ENCODE measurements at regions not wholly inside any gene's neighbourhood (a gene's known extent, or its start where the extent isn't known, plus 50 kb on each side); places are given as distances from the start of the nearest gene placed in this dataset.

DNA sequence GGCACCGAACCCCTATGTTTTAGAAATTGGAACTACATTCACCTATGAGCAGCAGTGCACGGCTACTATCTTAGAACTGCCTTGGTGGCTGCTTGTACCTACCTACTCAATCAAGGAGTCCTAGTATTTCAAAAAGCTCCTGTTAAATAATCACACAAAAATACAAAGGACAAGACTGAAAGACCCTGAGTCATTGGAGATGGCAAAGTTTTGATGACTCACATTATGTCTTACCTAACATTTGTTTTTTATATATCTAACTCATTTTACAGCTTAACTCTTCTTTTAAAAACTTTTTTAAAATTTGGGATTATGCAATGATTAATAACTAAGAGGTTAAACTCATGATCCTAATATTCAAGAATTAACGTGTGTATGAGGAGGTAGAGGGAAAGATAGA, 1206.0 kb upstream of the TMPRSS15 start:
- no peak for DNase-seq (ENCODE audit: low read depth, low spot score)

GRCh38 chr21:19621837-19622496, 1218.4 kb upstream of the TMPRSS15 start:
- no peak for DNase-seq (ENCODE audit: low read depth, low spot score)

DNA sequence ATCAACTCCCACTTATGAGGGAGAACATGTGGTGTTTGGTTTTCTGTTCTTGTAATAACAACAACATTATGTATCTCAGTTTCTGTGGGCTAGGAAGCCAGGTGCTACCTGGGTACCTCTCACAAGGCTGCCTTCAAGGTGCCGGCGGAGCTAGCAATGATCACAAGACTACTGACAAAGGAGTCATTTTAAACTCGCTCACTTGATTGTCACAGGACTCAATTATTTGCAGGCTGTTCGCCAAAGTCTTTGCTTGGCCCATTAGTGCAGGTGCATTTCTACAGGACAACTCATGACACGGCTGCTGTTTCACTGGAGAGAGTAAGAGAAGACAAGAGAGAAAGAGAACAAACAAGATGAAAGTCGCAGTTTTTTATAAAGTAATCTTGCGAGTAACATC, 1237.4 kb upstream of the TMPRSS15 start:
- no peak for DNase-seq (ENCODE audit: low read depth, low spot score)

DNA sequence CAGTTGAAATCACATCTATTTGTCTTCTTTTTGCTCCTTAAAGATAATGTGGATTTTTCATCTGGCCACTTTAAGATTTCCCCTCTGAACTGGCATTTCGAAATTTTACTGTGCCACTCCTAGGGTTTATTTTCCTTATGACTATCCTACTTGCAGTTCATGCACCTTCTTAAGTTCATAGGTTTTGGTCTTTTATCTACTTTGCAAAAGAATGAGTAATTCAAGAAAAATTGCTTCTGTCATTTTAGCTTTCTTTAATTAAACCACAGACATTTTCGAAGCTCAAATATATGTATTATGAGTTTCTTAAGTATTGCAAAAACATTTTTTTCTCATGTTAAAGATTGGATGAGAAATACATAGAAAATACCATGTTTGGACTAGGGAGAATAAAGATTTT, 1244.8 kb upstream of the TMPRSS15 start:
- no peak for DNase-seq (ENCODE audit: low read depth, low spot score)

DNA sequence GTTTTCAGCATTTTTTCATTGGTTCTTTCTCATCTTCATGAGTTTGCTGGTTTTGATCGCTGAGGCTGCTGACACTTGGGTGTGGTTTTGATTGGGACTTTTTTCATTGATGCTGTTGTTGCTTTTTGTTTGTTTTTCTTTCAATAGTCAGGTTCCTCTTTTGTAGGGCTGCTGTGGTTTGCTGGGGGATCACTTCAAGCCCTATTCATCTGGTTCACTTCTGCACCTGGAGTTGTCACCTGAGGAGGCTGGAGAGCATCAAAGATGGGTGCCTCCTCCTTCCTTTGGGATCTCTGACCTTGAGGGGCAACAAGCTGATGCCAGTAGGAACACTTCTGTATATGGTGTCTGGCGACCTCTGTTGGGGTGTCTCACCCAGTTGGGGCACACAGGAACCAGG, 1279.9 kb upstream of the TMPRSS15 start:
- DNase-seq (ENCODE audit: low read depth, low spot score) = no peak

DNA sequence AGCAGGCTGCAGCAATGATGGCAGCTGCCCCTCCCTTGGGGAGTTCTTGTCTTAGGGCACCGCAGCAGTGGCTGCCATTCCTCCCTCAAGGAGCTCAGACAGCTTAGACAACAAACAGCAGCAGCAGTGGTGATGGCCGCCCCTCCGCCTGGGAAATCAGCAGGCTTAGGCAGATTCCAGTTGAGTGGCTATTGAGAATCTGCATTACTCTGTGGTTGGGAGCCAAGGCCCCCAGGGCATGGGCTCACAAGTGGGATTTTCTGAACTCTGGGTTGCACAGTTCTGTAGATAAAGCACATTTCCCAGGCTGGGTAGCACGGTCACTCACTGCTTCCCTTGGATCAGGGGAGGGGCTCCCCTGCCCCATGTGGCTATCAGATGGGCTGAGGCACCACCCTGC, 1280.7 kb upstream of the TMPRSS15 start:
- no peak for DNase-seq (ENCODE audit: low read depth, low spot score)

DNA sequence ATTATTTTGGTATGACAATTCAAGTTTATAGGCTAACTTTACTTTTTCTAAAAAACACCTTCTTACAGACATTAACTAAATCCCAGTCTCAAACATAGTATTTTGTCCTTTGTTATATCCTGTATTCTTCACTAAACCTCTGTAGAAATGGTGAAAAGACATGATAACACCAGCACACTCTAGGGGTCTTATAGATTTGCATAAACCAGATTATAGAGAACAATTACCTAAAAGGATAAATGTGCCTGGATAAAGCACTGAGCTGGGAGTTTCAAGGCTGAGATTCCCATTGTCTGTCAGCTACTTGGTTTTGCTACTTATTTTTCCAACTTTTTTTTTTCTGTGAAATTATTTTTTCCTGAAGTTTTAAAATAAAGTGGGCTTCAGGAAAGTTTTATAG, 1288.6 kb upstream of the TMPRSS15 start:
- DNase-seq (ENCODE audit: low read depth, low spot score) = no peak

DNA sequence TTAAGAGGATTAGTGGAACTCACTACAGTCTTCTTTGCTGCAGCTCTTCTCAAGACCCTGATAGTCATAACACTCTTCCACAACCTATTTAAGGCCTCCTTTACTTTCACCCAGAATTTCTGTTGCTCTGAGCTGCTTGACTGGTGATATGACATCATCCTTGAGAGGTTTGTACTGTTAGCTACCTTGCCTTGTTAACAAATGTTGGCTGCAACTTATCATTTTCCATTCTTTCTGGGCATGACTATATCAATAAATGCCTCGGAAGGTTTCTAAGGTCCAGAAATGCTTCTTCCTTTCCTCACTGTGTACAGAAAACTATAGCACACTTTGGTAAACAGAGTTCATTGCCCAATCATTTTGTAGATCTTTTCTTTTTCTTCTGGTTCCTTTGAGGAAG, 1292.2 kb upstream of the TMPRSS15 start:
- DNase-seq (ENCODE audit: low read depth, low spot score) = no peak

- no peak for DNase-seq (ENCODE audit: low read depth, low spot score)
Observed at GRCh38 chr21:19700476-19700875, 1296.9 kb upstream of the TMPRSS15 start.

- no peak for DNase-seq (ENCODE audit: low read depth, low spot score)
Observed at GRCh38 chr21:19702726-19703125, 1295.5 kb upstream of the NCAM2 start.

- no peak for DNase-seq (ENCODE audit: low read depth, low spot score)
Observed at GRCh38 chr21:19704832-19705231, 1293.4 kb upstream of the NCAM2 start.

GRCh38 chr21:19712441-19712840, 1285.8 kb upstream of the NCAM2 start:
- DNase-seq (ENCODE audit: low read depth, low spot score) = no peak

- no peak for DNase-seq (ENCODE audit: low read depth, low spot score)
Observed at GRCh38 chr21:19713313-19713712, 1284.9 kb upstream of the NCAM2 start.

DNA sequence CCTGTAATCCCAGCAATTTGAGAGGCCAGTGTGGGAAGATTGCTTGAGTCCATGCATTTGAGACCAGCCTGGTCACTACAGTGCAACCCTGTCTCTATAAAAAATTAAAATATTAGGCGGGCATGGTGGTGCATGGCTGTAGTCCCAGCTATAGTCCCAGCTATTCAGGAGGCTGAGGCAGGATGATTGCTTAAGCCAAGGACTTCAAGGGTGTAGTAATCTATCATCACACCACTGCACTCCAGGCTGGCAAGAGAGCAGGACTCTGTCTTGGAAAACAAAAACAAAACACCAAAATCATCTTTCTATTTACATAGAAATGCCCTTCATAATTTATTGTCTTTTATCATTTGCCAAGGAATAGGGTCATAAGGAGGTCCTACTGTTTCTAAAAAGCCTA, 1274.1 kb upstream of the NCAM2 start:
- no peak for DNase-seq (ENCODE audit: low read depth, low spot score)

GRCh38 chr21:19731251-19731650, 1267.0 kb upstream of the NCAM2 start:
- no peak for DNase-seq (ENCODE audit: low read depth, low spot score)

GRCh38 chr21:19759836-19760235, 1238.4 kb upstream of the NCAM2 start:
- no peak for DNase-seq (ENCODE audit: low read depth, low spot score)

GRCh38 chr21:19767546-19767945, 1230.7 kb upstream of the NCAM2 start:
- DNase-seq (ENCODE audit: low read depth, low spot score) = no peak

GRCh38 chr21:19771881-19772280, 1226.3 kb upstream of the NCAM2 start:
- no peak for DNase-seq (ENCODE audit: low read depth, low spot score)

- no peak for DNase-seq (ENCODE audit: low read depth, low spot score)
Observed at GRCh38 chr21:19776076-19776475, 1222.1 kb upstream of the NCAM2 start.

DNA sequence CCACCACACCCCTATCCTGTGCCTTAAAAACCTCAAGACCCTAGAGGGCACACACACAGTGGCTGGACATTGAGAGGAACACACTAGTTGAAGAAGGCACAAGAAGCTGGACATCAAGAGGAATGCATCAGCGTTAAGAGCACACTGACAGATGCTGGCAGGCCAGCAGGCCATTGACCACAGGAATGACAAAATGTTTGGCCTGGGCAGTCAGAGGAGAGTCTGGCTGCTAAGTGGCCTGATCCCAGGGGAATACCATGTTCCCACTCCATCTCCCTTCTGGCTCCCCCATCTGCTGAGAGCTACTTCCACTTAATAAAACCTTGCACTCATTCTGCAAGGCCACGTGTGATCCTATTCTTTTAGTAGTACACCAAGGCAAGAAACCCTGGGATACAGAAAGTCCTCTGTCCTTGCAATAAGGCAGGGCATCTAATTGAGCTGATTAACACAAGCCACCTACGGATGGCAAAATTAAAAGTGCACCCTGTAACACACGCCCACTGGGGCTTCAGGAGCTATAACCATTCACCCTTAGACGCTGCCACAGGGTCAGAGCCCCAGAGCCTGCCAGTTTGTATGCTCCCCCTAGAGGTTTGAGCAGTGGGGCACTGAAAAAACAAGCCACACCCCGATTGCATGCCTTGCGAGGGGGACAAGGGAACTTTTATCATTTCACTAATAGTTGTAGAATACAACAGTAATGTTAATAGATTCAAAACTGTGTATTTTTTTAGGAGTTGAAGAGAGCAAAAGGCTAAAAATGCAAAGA, 1216.1 kb upstream of the NCAM2 start:
- DNase-seq (ENCODE audit: low read depth, low spot score) = no peak

- DNase-seq (ENCODE audit: low read depth, low spot score) = no peak
Observed at GRCh38 chr21:19785941-19786340, 1212.3 kb upstream of the NCAM2 start.

DNA sequence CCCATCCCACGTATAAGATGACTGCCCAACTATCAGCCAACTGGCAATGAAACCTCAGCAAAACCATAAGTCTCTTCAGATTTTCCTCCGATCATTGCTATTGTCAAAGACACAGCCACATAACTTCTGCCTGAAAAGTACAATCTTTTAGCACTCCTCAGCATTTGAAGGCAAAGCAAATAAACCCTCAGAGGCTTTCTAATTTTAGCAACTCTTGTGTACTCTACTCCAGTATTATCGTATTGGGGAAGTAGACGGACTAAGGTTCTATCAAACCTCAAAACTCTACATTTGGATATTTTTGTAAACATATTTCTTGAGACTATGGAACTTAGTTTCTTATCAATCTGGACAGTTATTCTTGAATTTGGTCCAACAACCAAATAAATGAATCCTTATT, 1206.2 kb upstream of the NCAM2 start:
- no peak for DNase-seq (ENCODE audit: low read depth, low spot score)

DNA sequence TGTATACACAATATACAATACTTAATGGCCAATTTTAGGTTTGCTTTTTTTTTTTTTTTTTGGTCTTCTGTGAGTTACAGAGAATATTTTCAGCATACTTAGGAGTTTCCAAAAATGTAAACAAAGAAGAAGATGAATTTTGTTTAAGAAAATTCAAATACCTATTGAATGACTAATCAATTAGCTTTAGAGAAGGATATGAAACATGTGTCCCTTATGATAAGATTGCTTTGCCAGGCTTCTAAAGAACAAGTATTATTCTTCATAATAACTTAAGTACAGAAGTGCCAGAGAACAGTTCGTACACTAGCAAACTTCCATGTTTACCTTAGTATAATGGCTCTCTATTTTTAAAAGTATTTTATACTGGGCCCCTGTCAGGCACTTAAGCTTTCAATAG, 1191.0 kb upstream of the NCAM2 start:
- DNase-seq (ENCODE audit: low read depth, low spot score) = no peak

DNA sequence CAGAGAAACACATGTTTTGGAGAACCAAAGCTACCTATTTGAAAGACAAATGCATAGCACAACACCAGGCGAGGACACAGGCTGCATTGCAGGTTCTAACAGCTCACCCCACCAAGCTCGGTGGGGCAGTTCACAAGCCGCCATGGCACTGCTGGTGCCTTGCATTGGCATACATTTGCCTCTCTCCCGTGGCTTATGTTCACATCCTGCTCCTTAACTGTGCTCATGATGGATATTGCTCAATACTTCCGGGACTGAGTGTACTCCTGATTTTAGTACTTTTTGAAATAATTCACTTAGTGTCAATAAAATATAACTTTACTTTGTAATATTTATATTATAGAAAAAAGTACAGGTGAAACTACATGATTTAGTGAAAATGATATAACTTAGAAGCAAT, 1187.4 kb upstream of the NCAM2 start:
- no peak for DNase-seq (ENCODE audit: low read depth, low spot score)
